ENCODE measurements at regions not wholly inside any gene's neighbourhood (a gene's known extent, or its start where the extent isn't known, plus 50 kb on each side); places are given as distances from the start of the nearest gene placed in this dataset.
"Not testable (repeated sequence)": the region's sequence is repeated elsewhere in the genome, so short reads cannot be mapped to it uniquely, and the experiment has no call there.

GRCh38 chr2:111549174-111549573 lies 334.8 kb downstream of the ANAPC1 start:
- not testable (repeated sequence) for TF ChIP-seq BHLHE40 (IDR thresholded peaks at IDR 0.05; ENCODE audit: low read depth, low read length); FOS (IDR thresholded peaks at IDR 0.05; ENCODE audit: low read depth, low read length); USF2 (IDR thresholded peaks at IDR 0.05; ENCODE audit: low read depth, low read length); CTCF (conservative IDR thresholded peaks at IDR 0.05; ENCODE audit: low read depth, low read length); RFX5 (IDR thresholded peaks at IDR 0.05; ENCODE audit: low read depth, low read length); POLR2A (IDR thresholded peaks at IDR 0.05; ENCODE audit: low read depth, low read length); RAD21 (IDR thresholded peaks at IDR 0.05; ENCODE audit: low read length)
